ENCODE measurements at regions not wholly inside any gene's neighbourhood (a gene's known extent, or its start where the extent isn't known, plus 50 kb on each side); places are given as distances from the start of the nearest gene placed in this dataset.

GRCh38 chr13:84749126-84749525 lies 866.9 kb upstream of the SLITRK1 start:
- TF ChIP-seq CREM (CRISPR knock-in tag; IDR thresholded peaks at IDR 0.05) (no peak), ESRRA (CRISPR knock-in tag; IDR thresholded peaks at IDR 0.05; ENCODE audit: borderline replicate concordance) (no peak), TP53 (CRISPR knock-in tag; IDR thresholded peaks at IDR 0.05) (no peak), FOXJ3 (CRISPR knock-in tag; IDR thresholded peaks at IDR 0.05; ENCODE audit: borderline replicate concordance) (no peak), GTF2I (CRISPR knock-in tag; conservative IDR thresholded peaks at IDR 0.05) (no peak), NFYB (CRISPR knock-in tag; conservative IDR thresholded peaks at IDR 0.05; ENCODE audit: low read depth) (no peak), IRF1 (CRISPR knock-in tag; IDR thresholded peaks at IDR 0.05) (no peak), SMAD3 (CRISPR knock-in tag; IDR thresholded peaks at IDR 0.05; ENCODE audit: borderline replicate concordance) (no peak), CTCF (IDR thresholded peaks at IDR 0.05) (no peak), ARID4B (CRISPR knock-in tag; IDR thresholded peaks at IDR 0.05; ENCODE audit: borderline replicate concordance) (no peak), NR3C1 (CRISPR knock-in tag; conservative IDR thresholded peaks at IDR 0.05; ENCODE audit: low read depth) (no peak), MYBL2 (CRISPR knock-in tag; IDR thresholded peaks at IDR 0.05) (no peak), PREB (CRISPR knock-in tag; IDR thresholded peaks at IDR 0.05; ENCODE audit: borderline replicate concordance) (no peak)
